H1 (cell line): ENCODE measurements at regions not wholly inside any gene's neighbourhood (a gene's known extent, or its start where the extent isn't known, plus 50 kb on each side); places are given as distances from the start of the nearest gene placed in this dataset.

Experiments
- CREB1 ChIP-seq: IDR thresholded peaks from 2 replicates; pipeline ENCODE4 v1.6.1; 2012; ENCODE audit warnings: inconsistent platforms
- EGR1 ChIP-seq: IDR thresholded peaks from 2 replicates; pipeline ENCODE4 v1.6.1; 2011; ENCODE audit warnings: low read depth, low read length, borderline replicate concordance
- SP4 ChIP-seq: IDR thresholded peaks from 2 replicates; pipeline ENCODE4 v1.6.1; 2012; ENCODE audit warnings: low read length, inconsistent platforms
- SRF ChIP-seq: IDR thresholded peaks from 2 replicates; pipeline ENCODE4 v1.6.1; 2011; ENCODE audit warnings: mild to moderate bottlenecking, low read depth, low read length, moderate library complexity
- SUZ12 ChIP-seq: fragments of 200-600 bp; sonication (generic); IDR thresholded peaks from 2 replicates; pipeline ENCODE4 v1.6.1; 2012; ENCODE audit warnings: mild to moderate bottlenecking, inconsistent platforms, low read length, moderate library complexity, mixed read lengths

- TF ChIP-seq EGR1 (no peak), CREB1 (no peak), SRF (no peak), SP4 (no peak), SUZ12 (no peak)
Observed at GRCh38 chr3:86733257-86733656, 257.7 kb downstream of the VGLL3 start (continued).
